Stimulated activated CD8-positive, alpha-beta memory T cell treated with anti-CD3 and anti-CD28 coated beads, Interleukin-7, amount 100 ng/mL, for 24 hours (primary cell): ENCODE measurements at regions not wholly inside any gene's neighbourhood (a gene's known extent, or its start where the extent isn't known, plus 50 kb on each side); places are given as distances from the start of the nearest gene placed in this dataset.
"Not testable (repeated sequence)": the region's sequence is repeated elsewhere in the genome, so short reads cannot be mapped to it uniquely, and the experiment has no call there.

ENCODE experiments used
- DNase-seq: peaks from one replicate; pipeline ENCODE4 v3.0.0-alpha.2; 2020; ENCODE audit warnings: low read depth

DNA sequence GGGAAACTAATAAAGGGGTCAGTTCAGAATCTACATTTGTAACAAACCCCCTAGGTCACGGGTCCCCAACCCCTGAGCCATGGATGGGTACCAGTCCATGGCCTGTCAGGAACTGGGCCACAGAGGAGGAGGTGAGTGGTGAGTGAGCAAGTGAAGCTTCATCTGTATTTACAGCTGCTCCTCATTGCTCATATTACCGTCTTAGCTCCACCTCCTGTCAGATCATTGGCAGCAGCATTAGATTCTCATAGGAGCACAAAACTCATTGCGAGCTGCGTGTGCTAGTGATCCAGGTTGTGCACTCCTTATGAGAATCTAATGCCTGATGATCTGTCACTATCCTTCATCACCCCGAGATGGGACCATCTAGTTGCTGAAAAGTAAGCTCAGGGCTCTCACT, 88.4 kb upstream of the MPP7 start:
- DNase-seq = no peak

DNA sequence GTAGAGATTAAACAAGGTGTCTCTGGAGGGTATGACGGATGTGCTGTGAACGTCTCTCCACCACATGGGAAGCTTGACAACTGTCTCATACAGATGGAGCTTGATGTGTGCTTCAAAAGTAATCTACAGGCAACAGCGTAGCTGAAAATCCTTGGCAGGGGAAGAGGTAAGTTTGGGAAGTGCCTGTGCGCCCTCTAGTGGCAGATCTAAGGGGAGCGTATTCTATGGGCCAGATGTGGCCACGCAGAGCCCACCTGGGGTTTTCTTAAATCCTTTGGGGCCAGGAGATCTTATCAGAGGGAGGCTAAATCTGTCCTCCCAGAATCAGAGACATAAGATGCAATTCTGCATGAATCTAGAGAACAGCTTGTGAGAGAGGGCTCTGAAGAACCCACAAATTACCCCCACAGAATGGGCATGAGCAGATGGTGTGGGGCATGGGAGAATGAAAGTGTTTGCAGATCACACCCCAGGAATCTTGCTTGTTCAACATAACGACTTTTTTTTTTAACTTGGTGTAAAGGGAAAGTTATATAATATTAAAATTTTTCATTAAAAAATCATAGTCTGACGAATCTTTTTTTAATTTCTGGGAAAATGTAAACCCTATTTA, 91.2 kb upstream of the MPP7 start:
- peak; percentile 21 for DNase-seq

DNA sequence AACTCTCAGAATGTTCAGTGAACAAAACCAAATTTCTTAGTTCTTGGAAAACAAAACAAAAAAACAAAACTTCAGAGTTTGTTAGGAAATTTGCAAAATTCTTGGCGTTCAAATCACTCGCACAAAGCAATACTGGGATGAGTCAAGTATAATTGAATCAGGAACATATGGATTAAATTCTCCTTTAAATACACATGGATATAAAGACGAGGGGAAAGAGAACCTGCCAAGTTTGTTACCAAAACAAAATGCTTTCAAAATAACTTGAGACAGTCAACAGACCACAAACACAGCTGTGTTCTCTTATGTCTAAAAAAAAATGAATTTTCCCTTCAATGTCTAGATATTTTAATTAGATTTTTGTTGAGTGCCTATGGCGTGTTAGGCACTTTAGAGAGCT, 93.5 kb upstream of the MPP7 start:
- DNase-seq = no peak

DNA sequence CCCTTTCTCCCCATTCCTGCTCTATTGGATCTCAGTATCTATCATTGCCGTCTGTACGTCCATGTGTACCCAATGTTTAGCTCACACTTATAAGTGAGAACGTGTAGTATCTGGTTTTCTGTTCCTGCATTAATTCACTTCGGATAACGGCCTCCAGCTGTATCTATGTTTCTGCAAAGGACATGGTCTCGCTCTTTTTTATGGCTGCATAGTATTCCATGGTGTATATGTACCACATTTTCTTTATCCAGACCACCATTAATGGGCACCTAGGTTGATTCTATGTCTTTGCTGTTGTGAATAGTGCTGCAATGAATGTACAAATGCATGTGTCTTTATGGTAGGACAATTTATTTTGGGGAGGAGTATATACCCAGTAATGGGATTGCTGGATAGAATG, 94.4 kb upstream of the MPP7 start:
- no peak for DNase-seq

DNA sequence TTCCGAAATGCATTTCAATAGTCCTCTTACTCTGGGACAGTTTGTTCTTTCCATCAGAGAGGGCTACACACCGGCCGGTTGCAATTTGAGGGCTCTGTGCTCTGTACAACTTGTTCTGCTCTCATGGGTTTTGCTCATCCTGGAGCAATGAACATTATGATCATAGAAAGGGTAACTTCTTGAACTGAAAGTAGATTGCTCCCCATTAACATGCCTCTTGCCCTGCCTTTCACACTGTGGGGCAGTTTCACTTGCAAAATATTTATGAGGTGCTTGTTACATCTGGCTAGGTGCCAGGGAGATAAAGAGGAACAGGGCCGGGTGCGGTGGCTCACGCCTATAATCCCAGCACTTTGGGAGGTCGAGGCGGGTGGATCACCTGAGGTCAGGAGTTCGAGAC, 97.3 kb upstream of the MPP7 start:
- DNase-seq = no peak

DNA sequence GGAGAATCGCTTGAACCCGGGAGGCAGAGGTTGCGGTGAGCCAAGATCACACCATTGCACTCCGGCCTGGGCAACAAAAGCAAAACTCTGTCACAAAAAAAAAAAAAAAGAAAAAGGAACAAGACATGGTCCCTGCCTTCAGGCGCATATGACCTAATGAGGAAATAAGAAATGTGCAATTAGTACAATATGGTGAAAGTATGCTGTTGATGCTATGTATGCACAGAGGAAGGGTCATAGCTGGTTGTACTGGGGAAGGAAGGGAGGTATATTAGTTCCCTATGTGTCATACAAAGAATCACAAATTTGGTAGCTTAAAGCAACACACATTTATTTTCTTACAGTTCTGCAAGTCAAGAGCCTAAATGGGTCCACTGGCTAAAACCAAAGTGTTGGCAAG, 97.8 kb upstream of the MPP7 start:
- no peak for DNase-seq

DNA sequence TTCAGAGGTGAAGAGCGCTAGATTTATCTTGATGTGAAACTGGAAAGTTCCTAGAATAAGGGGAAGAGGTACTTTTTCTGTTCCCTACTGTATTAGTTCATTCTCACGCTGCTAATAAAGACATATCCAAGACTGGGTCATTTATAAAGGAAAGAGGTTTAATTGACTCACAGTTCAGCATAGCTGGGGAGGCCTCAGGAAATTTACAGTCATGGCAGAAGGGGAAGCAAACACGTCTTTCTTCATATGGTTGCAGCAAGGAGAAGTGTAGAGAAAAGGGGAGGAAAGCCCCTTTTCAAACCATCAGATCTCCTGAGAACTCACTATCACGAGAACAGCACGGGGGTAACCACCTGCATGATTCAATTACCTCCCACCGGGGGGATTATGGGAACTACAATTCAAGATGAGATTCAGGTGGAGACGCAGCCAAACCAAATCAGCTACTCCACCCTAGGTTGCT, 99.8 kb upstream of the MPP7 start:
- not testable (repeated sequence) for DNase-seq

DNA sequence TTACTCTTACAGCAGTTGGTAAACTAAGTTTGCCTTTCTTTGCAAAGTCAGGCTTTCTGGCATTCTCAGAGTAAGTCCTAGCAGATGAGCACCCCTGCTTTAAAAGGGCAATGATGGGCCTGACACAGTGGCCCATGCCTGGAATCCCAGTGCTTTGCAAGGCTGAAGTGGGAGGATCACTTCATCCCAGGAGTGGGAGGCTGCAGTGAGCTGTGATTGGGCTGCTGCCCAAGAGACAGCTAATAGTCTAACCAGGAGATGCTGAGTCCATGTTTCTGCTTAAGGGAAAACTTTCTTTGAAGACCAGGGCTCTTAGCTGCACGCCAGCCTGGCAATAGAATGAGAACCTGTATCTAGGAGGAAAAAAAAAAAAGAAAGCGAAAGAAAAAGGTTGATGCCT, 100.2 kb upstream of the MPP7 start:
- no peak for DNase-seq

DNA sequence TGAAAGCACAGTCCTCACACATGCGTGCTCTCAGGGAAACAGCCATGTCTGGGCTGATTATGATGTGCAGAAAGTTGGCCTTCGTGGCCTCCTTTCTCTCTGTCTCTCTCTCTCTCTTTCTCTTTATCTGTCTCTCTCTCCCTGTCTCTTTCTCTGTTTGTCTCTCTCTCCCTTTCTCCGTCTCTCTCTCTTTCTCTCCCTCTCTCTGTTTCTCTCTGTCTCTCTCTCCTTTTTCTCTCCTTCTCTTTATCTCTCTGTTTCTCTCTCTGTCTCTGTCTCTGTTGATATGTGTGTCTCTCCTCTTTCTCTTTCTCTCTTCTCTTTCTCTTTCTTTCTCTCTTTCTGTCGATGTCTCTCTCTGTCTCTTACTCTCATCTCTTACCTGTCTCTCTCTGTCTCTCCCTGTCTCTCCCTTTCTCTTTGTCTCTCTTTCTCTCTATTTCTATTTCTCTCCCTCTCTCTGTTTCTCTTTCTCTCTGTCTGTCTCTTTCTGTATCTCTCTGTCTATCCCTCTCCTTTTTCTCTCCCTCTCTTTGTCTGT, 105.4 kb upstream of the MPP7 start:
- no peak for DNase-seq

DNA sequence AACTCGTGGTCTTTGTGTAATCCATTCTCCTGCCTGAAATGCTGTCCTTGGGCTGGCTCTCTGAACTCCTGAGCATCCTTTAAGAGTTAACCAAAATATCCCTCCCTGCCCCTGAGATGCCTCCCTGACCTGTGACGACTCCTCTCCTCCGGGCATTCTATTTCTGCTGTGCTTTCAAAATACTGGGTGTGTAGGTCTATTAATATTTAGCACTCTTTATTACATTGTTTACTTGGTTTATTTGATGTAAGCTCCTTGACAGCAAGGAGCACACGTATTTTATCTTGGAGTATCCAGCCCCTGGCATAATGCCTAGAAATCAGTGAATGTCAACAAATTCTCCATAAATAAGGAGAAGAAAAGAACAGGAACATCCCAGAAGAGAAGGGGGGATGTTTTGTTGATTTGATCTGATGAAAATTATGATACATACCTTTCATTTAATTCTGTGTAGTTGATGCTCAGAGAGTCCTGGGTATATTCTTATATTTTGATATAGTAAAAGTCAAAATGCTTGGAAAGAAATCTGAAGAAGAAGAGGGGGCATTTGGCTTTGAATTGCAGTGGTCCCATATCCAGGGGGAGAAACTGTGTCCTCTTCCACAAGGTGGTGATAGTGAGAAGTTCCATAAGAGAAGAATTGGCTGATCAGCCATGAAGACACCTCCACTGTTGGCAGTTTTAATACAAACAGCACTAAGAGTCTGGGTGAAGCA, 107.7 kb upstream of the MPP7 start:
- no peak for DNase-seq

DNA sequence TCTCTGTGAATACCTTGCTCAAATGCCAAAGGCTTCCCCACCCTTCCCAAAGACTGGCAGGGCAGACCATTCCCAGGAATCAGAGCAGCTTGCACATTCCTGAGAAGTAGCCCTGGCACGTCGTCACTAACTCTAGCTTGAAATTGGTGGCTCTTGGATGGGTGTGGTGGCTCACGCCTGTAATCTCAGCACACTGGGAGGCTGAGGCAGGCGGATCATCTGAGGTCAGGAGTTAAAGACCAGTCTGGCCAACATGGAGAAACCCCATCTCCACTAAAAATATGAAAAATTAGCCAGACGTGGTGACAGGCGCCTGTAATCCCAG, 108.2 kb upstream of the MPP7 start:
- DNase-seq = no peak

DNA sequence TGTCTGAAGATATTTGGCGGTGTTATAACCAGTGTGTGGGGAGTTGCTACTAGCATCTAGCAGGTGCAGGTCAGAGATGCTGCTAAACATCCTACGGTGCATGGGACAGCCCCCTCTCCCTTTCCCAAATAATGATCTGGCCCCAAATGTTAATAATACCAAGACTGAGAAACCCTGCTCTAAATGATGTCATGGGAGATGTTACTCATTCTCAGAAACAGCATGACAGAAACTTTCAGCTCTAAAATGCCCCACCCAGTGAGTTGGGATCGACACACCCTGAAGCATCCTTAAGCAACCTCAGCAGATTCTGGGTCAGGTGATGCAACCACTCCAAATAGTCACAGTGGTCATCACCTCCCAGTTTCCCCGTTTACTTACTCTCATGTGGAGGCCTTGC, 108.8 kb upstream of the MPP7 start:
- DNase-seq = no peak

DNA sequence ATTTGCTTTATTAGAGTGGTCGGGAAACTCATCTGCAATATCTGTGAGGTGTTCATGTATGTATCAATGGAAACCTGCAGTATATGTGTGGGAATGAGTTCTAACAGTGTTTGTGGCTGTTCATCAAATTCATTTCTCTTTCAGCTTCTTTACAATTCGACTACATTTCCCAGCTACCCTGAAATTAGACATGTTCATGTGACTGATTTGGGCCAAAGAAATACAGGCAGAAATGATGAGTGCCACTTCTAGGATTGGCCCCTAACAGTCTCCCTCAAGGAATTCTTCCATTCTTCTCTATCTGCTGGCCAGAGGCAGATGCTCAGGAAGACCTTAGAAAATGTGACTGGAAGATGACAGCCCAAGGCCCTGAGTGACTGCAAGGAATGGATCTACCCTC, 114.8 kb upstream of the WAC start:
- DNase-seq = no peak

DNA sequence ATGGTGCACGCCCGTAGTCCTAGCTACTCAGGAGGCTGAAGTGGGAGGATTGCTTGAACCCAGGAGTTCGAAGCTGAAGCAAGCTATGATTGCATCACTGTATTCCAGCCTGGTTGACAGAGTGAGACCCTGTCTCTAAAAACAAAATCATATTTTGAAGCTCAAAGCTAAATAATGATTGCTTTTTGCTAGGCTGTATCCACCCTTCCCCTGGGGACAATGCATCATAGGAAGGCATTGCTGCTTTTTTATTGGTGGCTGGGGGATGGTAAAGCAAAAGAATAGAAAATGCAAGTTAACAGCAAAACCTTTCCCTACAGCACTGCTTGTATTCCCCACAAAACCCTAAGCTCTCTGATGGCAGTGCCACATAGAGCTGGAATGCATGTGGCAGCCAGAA, 107.5 kb upstream of the WAC start:
- no peak for DNase-seq

DNA sequence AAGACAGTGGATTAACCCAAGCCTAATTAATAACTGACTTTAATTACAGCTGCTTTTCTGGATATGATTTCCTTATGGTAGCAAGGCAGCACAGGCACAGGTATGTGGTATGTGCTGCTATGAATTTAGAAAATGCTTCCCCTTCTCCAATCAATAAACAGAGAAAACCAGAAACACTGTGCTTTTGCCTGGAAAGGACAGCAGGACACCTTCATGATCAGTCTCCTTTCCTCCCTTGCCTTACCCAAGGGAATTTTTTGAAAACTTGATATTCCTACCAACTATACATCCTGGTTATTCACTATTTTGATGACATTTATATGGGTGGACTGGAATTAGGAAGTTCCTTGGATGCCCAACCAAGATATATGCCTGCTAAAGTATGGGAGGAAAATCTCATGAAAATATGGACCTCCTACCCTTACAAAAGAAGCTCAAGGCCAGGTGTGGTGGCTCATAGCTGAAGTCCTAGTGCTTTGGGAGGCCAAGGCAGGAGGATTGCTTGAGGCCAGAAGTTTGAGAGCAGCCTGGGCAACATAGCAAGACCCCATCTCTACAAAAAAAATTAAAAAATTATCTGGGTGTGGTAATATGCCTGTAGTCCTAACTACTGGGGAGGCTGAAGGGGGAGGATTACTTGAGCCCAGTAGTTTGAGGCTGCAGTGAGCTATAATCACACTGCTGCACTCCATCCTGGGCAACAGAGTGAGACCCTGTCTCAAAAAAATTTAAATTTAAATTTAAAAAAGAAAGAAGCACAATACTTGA, 106.3 kb upstream of the WAC start:
- no peak for DNase-seq

DNA sequence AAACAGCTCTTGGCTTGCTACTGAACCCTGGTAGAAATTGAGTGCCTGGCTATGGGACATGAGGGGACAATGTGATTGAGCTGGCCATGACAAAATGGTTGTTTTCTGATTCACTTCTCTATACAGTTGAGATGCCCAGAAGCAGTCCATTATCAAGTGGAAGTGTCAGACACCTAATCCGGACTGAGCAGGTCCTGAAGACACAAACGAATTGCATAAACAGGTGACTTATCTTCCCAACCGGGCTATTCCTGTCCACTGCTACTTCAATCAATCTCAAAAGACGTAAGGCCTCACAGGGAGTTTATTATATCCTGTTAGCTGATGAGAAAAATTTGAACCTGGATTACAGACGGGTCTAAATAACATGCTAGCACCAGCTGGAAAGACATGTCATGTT, 105.5 kb upstream of the WAC start:
- DNase-seq = no peak

DNA sequence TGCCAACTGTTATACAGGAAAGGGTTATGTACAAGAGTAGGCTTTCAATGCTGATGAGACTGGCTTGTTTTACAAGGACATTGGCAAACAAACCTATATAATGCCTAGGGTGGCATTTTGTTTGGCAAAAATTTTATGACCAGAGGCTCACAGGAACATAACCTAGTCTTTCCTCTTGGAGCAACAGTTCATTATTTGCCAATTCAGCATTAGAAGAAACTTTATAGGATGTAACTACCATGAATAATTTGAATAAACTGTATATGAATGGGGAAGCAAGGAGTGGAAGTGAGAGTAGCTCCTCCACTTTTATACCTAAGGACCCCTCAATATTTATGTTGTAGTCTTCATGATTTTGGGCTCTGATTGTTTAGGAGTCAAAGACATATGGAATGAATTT, 103.9 kb upstream of the WAC start:
- DNase-seq = no peak

DNA sequence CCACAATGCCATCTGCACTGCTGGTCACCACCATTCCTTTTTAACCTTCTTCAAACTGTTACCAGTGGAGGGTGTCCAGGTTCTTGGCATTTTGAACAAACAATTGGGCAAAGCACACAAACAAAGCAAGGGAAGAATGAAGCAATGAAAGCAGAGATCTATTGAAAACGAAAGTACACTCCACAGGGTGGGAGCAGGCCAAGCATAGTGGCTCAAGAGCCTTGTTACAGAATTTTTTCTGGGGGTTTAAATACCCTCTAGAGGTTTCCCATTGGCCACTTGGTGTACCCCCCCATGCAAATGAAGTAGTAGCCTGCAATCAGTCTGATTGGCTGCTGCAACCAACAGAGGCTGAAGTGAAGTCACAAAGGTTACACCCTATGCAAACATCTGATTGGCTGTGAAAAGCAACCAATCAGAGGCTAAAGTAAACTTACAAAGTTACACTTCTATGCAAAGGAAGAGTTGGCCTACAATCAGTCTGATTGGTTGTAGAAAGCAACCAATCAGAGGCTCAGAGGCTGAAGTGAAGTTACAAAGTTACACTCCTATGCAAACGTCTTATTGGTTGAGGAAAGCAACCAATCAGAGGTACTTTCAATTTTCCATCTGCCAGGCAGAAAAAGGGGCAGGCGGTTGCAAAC, 103.2 kb upstream of the WAC start:
- no peak for DNase-seq

DNA sequence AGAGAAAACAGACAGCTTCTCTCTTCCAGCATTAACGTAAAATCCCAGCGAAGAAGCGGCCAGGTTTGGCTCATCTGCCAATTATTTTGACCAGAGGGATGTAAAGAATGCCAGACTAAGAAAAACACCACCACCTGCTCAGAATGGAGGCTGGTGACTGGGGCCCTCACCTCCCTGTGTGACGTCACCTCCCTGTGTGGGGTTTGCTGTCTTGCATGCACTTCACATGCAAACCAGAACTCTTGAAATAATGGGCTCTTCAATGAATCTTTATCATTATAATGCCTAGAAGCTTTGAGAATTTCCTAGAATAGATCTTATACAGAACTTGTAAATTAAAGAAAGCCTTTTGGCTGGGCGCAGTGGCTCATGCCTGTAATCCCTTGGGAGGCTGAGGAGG, 101.8 kb upstream of the WAC start:
- DNase-seq = no peak

DNA sequence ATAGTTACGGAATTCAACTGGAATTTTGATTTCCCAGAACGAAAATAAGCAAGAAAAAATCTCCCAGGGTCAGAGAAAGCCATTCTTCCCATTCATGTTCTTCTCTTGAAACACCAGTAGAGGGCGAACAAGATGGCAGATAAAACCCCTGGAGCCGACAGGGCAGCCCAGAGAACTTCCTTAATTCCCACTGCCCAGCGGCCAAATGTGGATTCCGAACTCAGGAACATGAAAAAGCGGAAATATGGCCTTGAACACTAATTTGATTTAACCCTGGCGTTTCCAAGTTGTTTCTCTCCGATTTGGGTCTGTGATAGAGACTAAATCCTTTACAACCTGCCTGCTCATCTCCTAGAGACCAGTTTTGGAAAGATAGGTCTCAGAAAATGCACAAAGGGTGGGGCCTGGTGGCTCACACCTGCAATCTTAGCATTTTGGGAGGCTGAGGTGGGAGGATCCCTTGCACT, 100.7 kb upstream of the WAC start:
- DNase-seq = no peak

DNA sequence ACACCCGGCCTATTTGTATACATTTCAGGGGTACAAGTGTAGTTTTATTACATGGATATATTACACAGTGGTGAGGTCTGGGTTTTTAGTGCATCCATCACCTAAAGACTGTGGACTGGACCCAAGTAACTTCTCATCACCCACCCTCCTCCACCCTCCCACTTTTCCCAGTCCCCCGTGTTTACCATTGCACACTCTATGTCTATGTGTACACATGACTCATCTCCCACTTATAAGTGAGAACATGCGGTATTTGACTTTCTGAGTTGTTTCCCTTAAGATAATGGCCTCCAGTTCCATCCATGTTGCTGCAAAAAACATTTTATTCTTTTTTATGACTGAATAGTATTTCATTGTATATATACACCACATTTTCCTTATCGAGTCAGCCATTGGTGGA, 98.9 kb upstream of the WAC start:
- DNase-seq = no peak

DNA sequence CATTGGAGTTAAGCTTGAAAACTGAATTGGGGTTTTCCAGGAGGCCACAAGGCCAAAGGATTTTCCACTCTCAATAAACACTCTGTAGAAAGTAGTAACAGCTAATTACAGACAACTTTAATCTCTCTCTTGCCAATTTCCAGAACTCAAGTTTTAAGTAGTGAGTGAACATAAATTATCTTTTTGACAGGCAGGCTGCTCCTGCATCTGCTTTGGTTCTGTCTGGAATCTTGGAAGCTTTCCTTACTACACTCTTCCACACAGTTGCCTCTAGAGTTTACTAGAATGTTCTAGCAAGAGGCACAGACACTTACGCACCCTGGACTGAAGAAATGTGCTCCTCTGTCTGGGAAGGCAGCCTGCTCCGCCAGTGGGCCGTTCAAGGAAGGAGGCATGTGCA, 90.5 kb upstream of the WAC start:
- DNase-seq = no peak

DNA sequence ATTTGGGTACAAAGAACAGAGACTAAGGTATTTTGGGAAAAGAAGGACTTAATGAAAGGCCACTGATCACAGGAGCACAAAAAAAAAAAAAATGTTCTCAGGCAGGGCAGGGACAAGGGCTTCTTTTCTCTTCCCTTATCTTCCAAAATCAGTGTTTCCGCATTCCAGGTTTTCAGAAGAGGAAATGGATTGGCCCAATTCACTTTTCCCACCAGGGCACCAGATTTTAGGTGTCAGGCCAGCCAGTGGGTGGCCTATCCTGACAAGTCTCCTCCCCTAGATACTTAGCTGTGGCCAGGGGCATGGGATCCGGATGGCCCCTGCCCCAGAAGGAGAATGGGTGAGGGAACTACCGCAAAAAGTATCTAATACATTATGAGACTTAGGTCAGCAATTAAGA, 88.9 kb upstream of the WAC start:
- no peak for DNase-seq
